ENCODE measurements at regions not wholly inside any gene's neighbourhood (a gene's known extent, or its start where the extent isn't known, plus 50 kb on each side); places are given as distances from the start of the nearest gene placed in this dataset.
A peak's percentile ranks its signal among the peaks of the same experiment; 100 is the strongest.
"Not testable (repeated sequence)": the region's sequence is repeated elsewhere in the genome, so short reads cannot be mapped to it uniquely, and the experiment has no call there.

GRCh38 chr9:72471096-72471495 is 50.3 kb upstream of the TMC1 start:
- DNase-seq (ENCODE audit: extremely low spot score, insufficient read length, low read depth) (no peak), FAIRE-seq (no peak)

- DNase-seq (ENCODE audit: extremely low spot score, insufficient read length, low read depth), result no peak
- no peak for FAIRE-seq
These were observed 53.4 kb upstream of the TMC1 start for GRCh38 chr9:72467766-72468738.

GRCh38 chr9:72465593-72465984 is 55.8 kb upstream of the TMC1 start:
- peak; percentile 24 for FAIRE-seq
- no peak for DNase-seq (ENCODE audit: extremely low spot score, insufficient read length, low read depth)

GRCh38 chr9:72464857-72465592 is 56.4 kb upstream of the TMC1 start:
- DNase-seq (ENCODE audit: extremely low spot score, insufficient read length, low read depth) (no peak), FAIRE-seq (peak; percentile 63)

- no peak for FAIRE-seq
- DNase-seq (ENCODE audit: extremely low spot score, insufficient read length, low read depth), result no peak
These were observed 59.1 kb upstream of the TMC1 start for GRCh38 chr9:72462340-72462739.

GRCh38 chr9:72460342-72461312 is 60.8 kb upstream of the TMC1 start:
- peak; percentile 66 for FAIRE-seq
- no peak for DNase-seq (ENCODE audit: extremely low spot score, insufficient read length, low read depth)

- DNase-seq (ENCODE audit: extremely low spot score, insufficient read length, low read depth), result no peak
- FAIRE-seq, result peak; percentile 54
These were observed 62.1 kb upstream of the TMC1 start for GRCh38 chr9:72459308-72459707.

GRCh38 chr9:72458153-72458552 is 63.3 kb upstream of the TMC1 start:
- no peak for DNase-seq (ENCODE audit: extremely low spot score, insufficient read length, low read depth)
- FAIRE-seq, result no peak

- DNase-seq (ENCODE audit: extremely low spot score, insufficient read length, low read depth) (no peak), FAIRE-seq (no peak)
These were observed 64.0 kb upstream of the TMC1 start for GRCh38 chr9:72457366-72457765.

GRCh38 chr9:72454871-72455491 is 66.4 kb upstream of the TMC1 start:
- FAIRE-seq (no peak), DNase-seq (ENCODE audit: extremely low spot score, insufficient read length, low read depth) (no peak)

- DNase-seq (ENCODE audit: extremely low spot score, insufficient read length, low read depth) (no peak), FAIRE-seq (no peak)
These were observed 67.6 kb upstream of the TMC1 start for GRCh38 chr9:72453797-72454196.

GRCh38 chr9:72446241-72446640 is 75.2 kb upstream of the TMC1 start:
- DNase-seq (ENCODE audit: extremely low spot score, insufficient read length, low read depth); FAIRE-seq: not testable (repeated sequence)

GRCh38 chr9:72445306-72445995 is 76.0 kb upstream of the TMC1 start:
- FAIRE-seq, result peak; percentile 24

GRCh38 chr9:72444435-72444834 is 77.0 kb upstream of the TMC1 start:
- DNase-seq (ENCODE audit: extremely low spot score, insufficient read length, low read depth) (no peak), FAIRE-seq (no peak)

More at GRCh38 chr9:72445306-72445995, 76.0 kb upstream of the TMC1 start:
- DNase-seq (ENCODE audit: extremely low spot score, insufficient read length, low read depth), result no peak

GRCh38 chr9:72443855-72444254 is 77.6 kb upstream of the TMC1 start:
- DNase-seq (ENCODE audit: extremely low spot score, insufficient read length, low read depth), result peak; percentile 44
- FAIRE-seq, result peak; percentile 92

GRCh38 chr9:72441848-72442607 is 77.0 kb upstream of the ZFAND5 start:
- FAIRE-seq (no peak), DNase-seq (ENCODE audit: extremely low spot score, insufficient read length, low read depth) (no peak)

GRCh38 chr9:72440992-72441847 is 76.2 kb upstream of the ZFAND5 start:
- DNase-seq (ENCODE audit: extremely low spot score, insufficient read length, low read depth), result no peak
- FAIRE-seq, result no peak
